B cell (primary cell): ENCODE measurements at regions not wholly inside any gene's neighbourhood (a gene's known extent, or its start where the extent isn't known, plus 50 kb on each side); places are given as distances from the start of the nearest gene placed in this dataset.

Experiments used
- ATAC-seq: fragments of 200-7000 bp; cut with Tn5 transposase; one replicate; pipeline ENCODE4 v1.10.0; 2021; ENCODE audit warnings: low read depth, mild to moderate bottlenecking, moderate number of reproducible peaks, moderate library complexity
- CTCF ChIA-PET: fragments of 350-600 bp; sonication (Branson Sonifier 250); formaldehyde crosslinking; loops from one replicate; lab custom pipeline; 2021; ENCODE audit warnings: antibody characterized with exemption, inconsistent platforms; lab: Charles Lee
- POLR2A ChIA-PET: fragments of 350-600 bp; sonication (Branson Sonifier 250); formaldehyde crosslinking; loops from one replicate; lab custom pipeline; 2021; ENCODE audit warnings: antibody characterized with exemption; lab: Charles Lee
- DNase-seq: peaks from one replicate; pipeline ENCODE4 v3.0.0; 2013
- H2AFZ ChIP-seq: 2 replicates; pipeline ENCODE4 v1.6.1; 2012; ENCODE audit warnings: mild to moderate bottlenecking, low read depth, low read length; ENCODE audit not compliant: insufficient read depth, poor library complexity, severe bottlenecking
- H3K27ac ChIP-seq, 2 donors: 1 replicate in 1 of 2; 2 replicates in 1 of 2; pipeline ENCODE4 v1.5.1; 2012 to 2013; ENCODE audit warnings: low read length in 2 of 2, mild to moderate bottlenecking in 2 of 2, moderate library complexity in 1 of 2
- H3K27me3 ChIP-seq, 4 experiments: fragments of 200-600 bp in 1 of 4; sonication (generic) in 1 of 4; replicated peaks in 1 of 4; 1 replicate in 2 of 4; 2 replicates in 2 of 4; pipeline versions ENCODE4 v1.6.1 to v1.7.0; 2013 to 2016; ENCODE audit warnings: low read length in 3 of 4, mild to moderate bottlenecking in 2 of 4, mixed read lengths in 1 of 4, moderate library complexity in 1 of 4; ENCODE audit not compliant: insufficient read depth in 4 of 4, control insufficient read depth in 3 of 4; ENCODE audit errors: control extremely low read depth in 1 of 4
- H3K36me3 ChIP-seq, 2 experiments: replicated peaks in 1 of 2; 1 replicate in 1 of 2; 2 replicates in 1 of 2; pipeline versions ENCODE4 v1.6.1 to v1.7.1; 2013; ENCODE audit warnings: low read length in 1 of 2; ENCODE audit not compliant: insufficient read depth in 2 of 2, control insufficient read depth in 1 of 2; ENCODE audit errors: control extremely low read depth in 1 of 2, extremely low read depth in 1 of 2
- H3K4me1 ChIP-seq, 2 donors: fragments of 200-600 bp in 1 of 2; sonication (generic) in 1 of 2; 1 replicate in 1 of 2; 2 replicates in 1 of 2; pipeline versions ENCODE4 v1.5.1 to v1.6.1; 2013 to 2017; ENCODE audit warnings: low read length in 2 of 2; ENCODE audit not compliant: control insufficient read depth in 2 of 2, insufficient read depth in 2 of 2
- H3K4me2 ChIP-seq: replicated peaks from 2 replicates; pipeline ENCODE3; 2012; ENCODE audit warnings: mild to moderate bottlenecking, low read depth, low read length; ENCODE audit not compliant: poor library complexity, severe bottlenecking
- H3K4me3 ChIP-seq, 5 experiments: fragments of 200-600 bp in 1 of 5; sonication (generic) in 1 of 5; 1 replicate in 3 of 5; 2 replicates in 2 of 5; pipeline versions ENCODE4 v1.5.1 to v1.7.0; 2011 to 2016; ENCODE audit warnings: low read length in 4 of 5, mild to moderate bottlenecking in 4 of 5, low read depth in 2 of 5, control low read depth in 1 of 5, moderate library complexity in 1 of 5; ENCODE audit not compliant: insufficient read depth in 1 of 5; ENCODE audit errors: control extremely low read depth in 1 of 5, extremely low read depth in 1 of 5
- H3K79me2 ChIP-seq: fragments of 200-600 bp; sonication (generic); one replicate; pipeline ENCODE4 v1.6.0; 2016; ENCODE audit warnings: low read length; ENCODE audit not compliant: control insufficient read depth, insufficient read depth
- H3K9ac ChIP-seq: fragments of 200-600 bp; sonication (generic); 2 replicates; pipeline ENCODE4 v1.6.1; 2017; ENCODE audit warnings: mild to moderate bottlenecking, low read length, moderate library complexity
- H3K9me3 ChIP-seq, 3 donors: one replicate each; pipeline versions ENCODE4 v1.6.1 to v1.7.1; 2013; ENCODE audit warnings: low read length in 2 of 3; ENCODE audit not compliant: control insufficient read depth in 2 of 3, insufficient read depth in 1 of 3; ENCODE audit errors: control extremely low read depth in 1 of 3
- H4K20me1 ChIP-seq: 2 replicates; pipeline ENCODE4 v1.6.0; 2012; ENCODE audit warnings: mild to moderate bottlenecking, low read length; ENCODE audit not compliant: insufficient read depth, control insufficient read depth, poor library complexity, severe bottlenecking
- H3K27ac Mint-ChIP-seq: one replicate; pipeline ENCODE4 v1.8.0; 2021; ENCODE audit warnings: mixed read lengths
- H3K27me3 Mint-ChIP-seq: one replicate; pipeline ENCODE4 v1.8.0; 2021; ENCODE audit warnings: mixed read lengths
- H3K4me1 Mint-ChIP-seq: one replicate; pipeline ENCODE4 v1.8.0; 2021; ENCODE audit warnings: mixed read lengths
- H3K4me3 Mint-ChIP-seq: one replicate; pipeline ENCODE4 v1.8.0; 2021; ENCODE audit warnings: mixed read lengths
- H3K9me3 Mint-ChIP-seq: one replicate; pipeline ENCODE4 v1.8.0; 2022; ENCODE audit warnings: mixed read lengths; ENCODE audit not compliant: insufficient read depth
- EZH2 ChIP-seq: IDR thresholded peaks from 2 replicates; pipeline ENCODE4 v1.6.1; 2012; ENCODE audit warnings: borderline replicate concordance, low read depth, mild to moderate bottlenecking, moderate library complexity, low read length; ENCODE audit not compliant: insufficient read depth, poor library complexity, severe bottlenecking
- WGBS: methylation state at CpG from one replicate; pipeline ENCODE4 v1.1.5; 2013; ENCODE audit warnings: missing lambda C conversion rate; ENCODE audit not compliant: insufficient coverage; 5-methylcytosine and 5-hydroxymethylcytosine counted together
- intact Hi-C: fragments of 100-400 bp; cut with micrococcal nuclease; formaldehyde crosslinking; loops from one replicate; pipeline ENCODE4 v1.10.0; 2022
- TF ChIP-seq, protein P1 (sequence below): fragments of 200-600 bp; IDR thresholded peaks from one replicate; pipeline ENCODE4 v1.8.0; 2022; ENCODE audit warnings: antibody characterized with exemption, mild to moderate bottlenecking

DNA sequence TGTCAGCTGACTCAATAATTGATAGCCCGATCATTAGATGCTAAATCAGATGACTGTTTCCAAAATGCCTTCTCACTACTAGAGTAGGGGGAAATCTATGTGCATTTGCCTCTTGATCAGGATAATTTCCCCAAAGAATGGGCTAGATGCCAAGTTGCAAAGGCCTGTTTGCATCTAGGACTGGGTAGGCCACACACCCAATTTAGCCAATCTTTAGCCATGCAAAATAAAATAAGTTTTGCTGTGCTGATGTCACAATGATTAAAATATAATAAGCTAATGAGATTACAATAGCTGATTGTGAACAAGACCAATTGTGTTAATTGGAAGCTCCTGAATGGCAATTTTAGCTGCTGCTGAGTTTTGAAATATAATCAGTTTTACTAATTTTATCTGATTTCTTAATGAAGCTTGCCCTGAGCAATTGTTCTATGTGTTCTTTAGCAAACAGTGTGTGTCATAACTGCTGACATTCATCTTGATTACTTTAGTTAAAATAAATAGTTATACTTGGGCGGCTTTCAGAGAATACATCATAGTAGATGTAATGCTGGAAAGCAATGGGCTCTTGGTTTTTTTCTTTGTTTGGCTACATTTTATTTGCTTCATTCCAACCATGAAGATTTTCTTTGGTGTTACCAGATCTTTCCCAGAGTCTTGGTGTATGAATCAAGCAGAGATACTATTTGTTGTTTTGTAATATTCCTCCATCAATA lies 973.2 kb upstream of the SLC35B3 start:
- H3K27ac Mint-ChIP-seq, result no peak overlapping the region

DNA sequence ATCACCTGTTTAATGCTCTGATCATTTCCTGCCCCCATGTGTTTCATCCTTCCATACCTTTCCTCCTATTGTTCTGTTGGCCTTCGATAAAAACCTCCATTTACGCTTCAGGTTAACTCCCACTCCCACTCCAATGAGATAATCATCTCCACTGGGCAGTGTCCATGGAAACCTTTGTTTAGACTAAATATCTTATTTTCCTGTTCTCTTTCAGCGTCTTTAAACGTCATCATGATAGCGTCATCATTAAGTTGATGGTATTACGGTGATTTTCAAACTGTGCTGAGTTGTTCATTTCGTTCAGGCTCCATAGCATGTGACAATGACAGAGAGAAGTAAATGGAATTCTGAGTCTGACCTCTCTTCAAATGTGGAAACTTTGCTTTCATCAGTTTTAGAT lies 970.5 kb upstream of the SLC35B3 start:
- H3K9me3 Mint-ChIP-seq, result peaks cover 3% of the 10 kb centered on the region
- POLR2A ChIA-PET, result no interaction called here
- H3K27me3 Mint-ChIP-seq, result no peaks in the 10 kb centered on the region
- H3K4me3 Mint-ChIP-seq, result no peak overlapping the region
- DNase-seq (no peak), ATAC-seq (no peak)
- no peaks in the 10 kb centered on the region for H4K20me1 ChIP-seq
- H3K9ac ChIP-seq, result no peak overlapping the region
- intact Hi-C loops, result no loop called here
- no peak overlapping the region for H3K27ac ChIP-seq
- no peaks in the 10 kb centered on the region for H3K4me1 ChIP-seq
- H3K4me1 Mint-ChIP-seq, result no peaks in the 10 kb centered on the region
- no peaks in the 10 kb centered on the region for H3K27me3 ChIP-seq
- H3K4me2 ChIP-seq, result no peak overlapping the region
- no peak overlapping the region for H2AFZ ChIP-seq
- H3K9me3 ChIP-seq, result no peaks in the 10 kb centered on the region
- CTCF ChIA-PET, result no interaction called here
- TF ChIP-seq, protein P1, sequence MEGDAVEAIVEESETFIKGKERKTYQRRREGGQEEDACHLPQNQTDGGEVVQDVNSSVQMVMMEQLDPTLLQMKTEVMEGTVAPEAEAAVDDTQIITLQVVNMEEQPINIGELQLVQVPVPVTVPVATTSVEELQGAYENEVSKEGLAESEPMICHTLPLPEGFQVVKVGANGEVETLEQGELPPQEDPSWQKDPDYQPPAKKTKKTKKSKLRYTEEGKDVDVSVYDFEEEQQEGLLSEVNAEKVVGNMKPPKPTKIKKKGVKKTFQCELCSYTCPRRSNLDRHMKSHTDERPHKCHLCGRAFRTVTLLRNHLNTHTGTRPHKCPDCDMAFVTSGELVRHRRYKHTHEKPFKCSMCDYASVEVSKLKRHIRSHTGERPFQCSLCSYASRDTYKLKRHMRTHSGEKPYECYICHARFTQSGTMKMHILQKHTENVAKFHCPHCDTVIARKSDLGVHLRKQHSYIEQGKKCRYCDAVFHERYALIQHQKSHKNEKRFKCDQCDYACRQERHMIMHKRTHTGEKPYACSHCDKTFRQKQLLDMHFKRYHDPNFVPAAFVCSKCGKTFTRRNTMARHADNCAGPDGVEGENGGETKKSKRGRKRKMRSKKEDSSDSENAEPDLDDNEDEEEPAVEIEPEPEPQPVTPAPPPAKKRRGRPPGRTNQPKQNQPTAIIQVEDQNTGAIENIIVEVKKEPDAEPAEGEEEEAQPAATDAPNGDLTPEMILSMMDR, result no peak
- no peak for TF ChIP-seq EZH2
- no peaks in the 10 kb centered on the region for H3K79me2 ChIP-seq
- no peak overlapping the region for H3K27ac Mint-ChIP-seq
- no peak overlapping the region for H3K4me3 ChIP-seq
- WGBS, result 88% methylated on average over 2 of the region's 7 CpGs
- no peaks in the 10 kb centered on the region for H3K36me3 ChIP-seq

More for the DNA sequence above, 973.2 kb upstream of the SLC35B3 start:
- Mint-ChIP-seq H3K9me3 (peaks cover 3% of the 10 kb centered on the region), H3K27me3 (no peaks in the 10 kb centered on the region), H3K4me3 (no peak overlapping the region), H3K4me1 (no peaks in the 10 kb centered on the region)
- CTCF ChIA-PET, result no interaction called here
- TF ChIP-seq EZH2, result no peak
- TF ChIP-seq, protein P1, result no peak
- ATAC-seq, result no peak
- H3K4me3 ChIP-seq, result no peak overlapping the region
- no peaks in the 10 kb centered on the region for H3K36me3 ChIP-seq
- DNase-seq, result no peak
- H3K9ac ChIP-seq, result no peak overlapping the region
- no peaks in the 10 kb centered on the region for H3K27me3 ChIP-seq
- H2AFZ ChIP-seq, result no peak overlapping the region
- H3K4me2 ChIP-seq, result no peak overlapping the region
- H3K4me1 ChIP-seq, result no peaks in the 10 kb centered on the region
- no peaks in the 10 kb centered on the region for H3K79me2 ChIP-seq
- H3K27ac ChIP-seq, result no peak overlapping the region
- no peaks in the 10 kb centered on the region for H3K9me3 ChIP-seq
- WGBS, result no CpG with 5 or more reads among the region's 2 CpGs
- POLR2A ChIA-PET, result no interaction called here
- no peaks in the 10 kb centered on the region for H4K20me1 ChIP-seq
- intact Hi-C loops, result no loop called here
